HEK293 (cell line): ENCODE measurements at regions not wholly inside any gene's neighbourhood (a gene's known extent, or its start where the extent isn't known, plus 50 kb on each side); places are given as distances from the start of the nearest gene placed in this dataset.
"Not testable (repeated sequence)": the region's sequence is repeated elsewhere in the genome, so short reads cannot be mapped to it uniquely, and the experiment has no call there.

Experiments
- CTCF ChIA-PET: fragments of 350-600 bp; formaldehyde crosslinking; extraction: SDS; loops from one replicate; lab custom pipeline; 2021; ENCODE audit warnings: antibody characterized with exemption; lab: Yijun Ruan, JAX
- POLR2A ChIA-PET: fragments of 300-600 bp; formaldehyde crosslinking; extraction: SDS; loops from one replicate; lab custom pipeline; 2020; ENCODE audit warnings: antibody characterized with exemption, inconsistent platforms; lab: Yijun Ruan, JAX
- H3K27ac ChIP-seq: fragments of 200-500 bp; sonication (Bioruptor generic); 2 replicates; pipeline ENCODE4 v1.5.1; 2014; ENCODE audit warnings: low read depth, low read length, control low read depth, inconsistent platforms; ENCODE audit errors: extremely low read depth
- H3K36me3 ChIP-seq, 2 experiments: fragments of 200-500 bp in 1 of 2; sonication (Bioruptor generic) in 1 of 2; 1 replicate in 1 of 2; 2 replicates in 1 of 2; pipeline ENCODE4 v1.5.1; 2014 to 2017; ENCODE audit warnings: inconsistent platforms in 2 of 2, low read length in 2 of 2; ENCODE audit not compliant: control insufficient read depth in 2 of 2, insufficient read depth in 1 of 2
- H3K4me1 ChIP-seq: fragments of 200-500 bp; sonication (Bioruptor generic); 2 replicates; pipeline ENCODE4 v1.5.1; 2014; ENCODE audit warnings: mild to moderate bottlenecking, low read length, inconsistent platforms; ENCODE audit not compliant: control insufficient read depth, insufficient read depth
- H3K4me3 ChIP-seq: 2 replicates; pipeline ENCODE4 v1.5.1; 2011; ENCODE audit warnings: low read depth, mild to moderate bottlenecking, control low read depth, low read length, moderate library complexity
- H3K9me3 ChIP-seq: fragments of 200-500 bp; sonication (Bioruptor generic); 2 replicates; pipeline ENCODE4 v1.5.1; 2014; ENCODE audit warnings: low read depth, low read length, inconsistent platforms; ENCODE audit not compliant: control insufficient read depth, insufficient read depth
- BCL11B ChIP-seq: fragments of 450-650 bp; formaldehyde crosslinking; IDR thresholded peaks from 2 replicates; pipeline ENCODE4 v1.5.1; 2016; ENCODE audit warnings: low read depth, missing biosample characterization, missing genetic modification characterization
- GFI1B ChIP-seq: fragments of 450-650 bp; formaldehyde crosslinking; IDR thresholded peaks from 2 replicates; pipeline ENCODE4 v1.5.1; 2016; ENCODE audit warnings: missing biosample characterization, missing genetic modification characterization
- GLIS1 ChIP-seq: fragments of 450-650 bp; formaldehyde crosslinking; IDR thresholded peaks from 2 replicates; pipeline ENCODE4 v1.5.1; 2016; ENCODE audit warnings: missing biosample characterization, missing genetic modification characterization
- PRDM1 ChIP-seq: fragments of 450-650 bp; formaldehyde crosslinking; IDR thresholded peaks from 2 replicates; pipeline ENCODE4; 2016; ENCODE audit warnings: missing biosample characterization, missing genetic modification characterization
- RBAK ChIP-seq: fragments of 450-650 bp; formaldehyde crosslinking; IDR thresholded peaks from 2 replicates; pipeline ENCODE4 v1.5.1; 2016; ENCODE audit warnings: missing biosample characterization, missing genetic modification characterization
- REPIN1 ChIP-seq: fragments of 450-650 bp; formaldehyde crosslinking; IDR thresholded peaks from 2 replicates; pipeline ENCODE4 v1.5.1; 2017; ENCODE audit warnings: missing biosample characterization, missing genetic modification characterization, low read depth
- YY1 ChIP-seq: fragments of 450-650 bp; formaldehyde crosslinking; IDR thresholded peaks from 2 replicates; pipeline ENCODE4 v1.5.1; 2018; ENCODE audit warnings: missing biosample characterization, missing genetic modification characterization
- YY2 ChIP-seq: fragments of 450-650 bp; formaldehyde crosslinking; IDR thresholded peaks from 2 replicates; pipeline ENCODE4 v1.5.1; 2016; ENCODE audit warnings: missing biosample characterization, missing genetic modification characterization
- ZBTB17 ChIP-seq: fragments of 450-650 bp; formaldehyde crosslinking; IDR thresholded peaks from 2 replicates; pipeline ENCODE4 v1.5.1; 2016; ENCODE audit warnings: missing biosample characterization, missing genetic modification characterization
- ZFP3 ChIP-seq: fragments of 450-650 bp; formaldehyde crosslinking; IDR thresholded peaks from 2 replicates; pipeline ENCODE4 v1.5.1; 2016; ENCODE audit warnings: low read depth, missing biosample characterization, missing genetic modification characterization
- ZNF114 ChIP-seq: fragments of 450-650 bp; formaldehyde crosslinking; IDR thresholded peaks from 2 replicates; pipeline ENCODE4 v1.5.0; 2017; ENCODE audit warnings: missing biosample characterization, missing genetic modification characterization
- ZNF184 ChIP-seq: fragments of 450-650 bp; IDR thresholded peaks from 2 replicates; pipeline ENCODE4 v1.5.1; 2018; ENCODE audit warnings: missing biosample characterization, mild to moderate bottlenecking, missing genetic modification characterization
- ZNF529 ChIP-seq: fragments of 450-650 bp; formaldehyde crosslinking; IDR thresholded peaks from 2 replicates; pipeline ENCODE4 v1.5.1; 2017; ENCODE audit warnings: missing genetic modification characterization, missing biosample characterization; ENCODE audit not compliant: insufficient replicate concordance
- ZNF530 ChIP-seq: fragments of 450-650 bp; formaldehyde crosslinking; IDR thresholded peaks from 2 replicates; pipeline ENCODE4 v1.5.1; 2016; ENCODE audit warnings: low read depth, missing biosample characterization, missing genetic modification characterization
- ZNF544 ChIP-seq: fragments of 450-650 bp; formaldehyde crosslinking; IDR thresholded peaks from 2 replicates; pipeline ENCODE4 v1.5.0; 2017; ENCODE audit warnings: missing biosample characterization, missing genetic modification characterization
- ZNF558 ChIP-seq: fragments of 450-650 bp; formaldehyde crosslinking; IDR thresholded peaks from 2 replicates; pipeline ENCODE4 v1.5.1; 2016; ENCODE audit warnings: missing biosample characterization, missing genetic modification characterization
- ZNF692 ChIP-seq: fragments of 450-650 bp; formaldehyde crosslinking; IDR thresholded peaks from 2 replicates; pipeline ENCODE4 v1.5.1; 2016; ENCODE audit warnings: missing biosample characterization, missing genetic modification characterization
- ZNF701 ChIP-seq: fragments of 450-650 bp; formaldehyde crosslinking; IDR thresholded peaks from 2 replicates; pipeline ENCODE4 v1.5.1; 2016; ENCODE audit warnings: missing biosample characterization, missing genetic modification characterization
- ZNF785 ChIP-seq: fragments of 450-650 bp; formaldehyde crosslinking; IDR thresholded peaks from 2 replicates; pipeline ENCODE4 v1.5.1; 2016; ENCODE audit warnings: missing biosample characterization, missing genetic modification characterization
- TF ChIP-seq, protein P1 (sequence below): fragments of 450-650 bp; formaldehyde crosslinking; IDR thresholded peaks from 2 replicates; pipeline ENCODE4; 2016; ENCODE audit warnings: missing biosample characterization, missing genetic modification characterization
- TF ChIP-seq, protein P2 (sequence below): fragments of 450-650 bp; formaldehyde crosslinking; IDR thresholded peaks from 2 replicates; pipeline ENCODE4 v1.5.1; 2017; ENCODE audit warnings: missing biosample characterization, missing genetic modification characterization
- TF ChIP-seq, protein P3 (sequence below): fragments of 450-650 bp; formaldehyde crosslinking; IDR thresholded peaks from 2 replicates; pipeline ENCODE4 v1.5.1; 2016; ENCODE audit warnings: missing biosample characterization, missing genetic modification characterization

- TF ChIP-seq ZNF558 (tag by site-specific recombination) (no peak), RBAK (tag by site-specific recombination) (no peak)
Measured at GRCh38 chr12:128040971-128041370, 226.0 kb upstream of the TMEM132C start (continued).

GRCh38 chr12:128042283-128042682 lies 224.7 kb upstream of the TMEM132C start:
- H3K4me3 ChIP-seq, H3K9me3 ChIP-seq, POLR2A ChIA-PET, CTCF ChIA-PET, H3K36me3 ChIP-seq, H3K4me1 ChIP-seq, H3K27ac ChIP-seq: not testable (repeated sequence)

DNA sequence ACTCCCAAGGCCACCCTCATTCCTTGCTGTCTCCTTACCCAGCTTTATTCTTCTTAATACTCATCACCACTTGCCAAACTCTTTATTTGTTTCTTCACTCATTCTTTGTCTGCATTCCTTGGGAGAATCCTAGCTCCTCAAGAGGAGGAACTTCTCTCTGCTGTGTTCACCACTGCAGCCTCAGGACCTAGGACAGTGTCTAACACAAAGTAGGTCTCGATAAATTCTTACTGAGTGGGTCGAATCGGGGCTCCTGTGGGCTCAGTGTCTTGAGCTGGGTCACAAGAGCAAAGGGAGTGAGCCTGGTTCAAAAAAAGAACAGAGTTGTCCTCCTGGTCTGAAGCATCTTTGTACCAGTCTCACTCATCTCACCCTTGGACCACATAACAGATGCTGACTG lies 224.1 kb upstream of the TMEM132C start:
- CTCF ChIA-PET = no interaction called here
- no peaks in the 10 kb centered on the region for H3K4me1 ChIP-seq
- no peaks in the 10 kb centered on the region for H3K36me3 ChIP-seq
- no peak overlapping the region for H3K27ac ChIP-seq
- TF ChIP-seq BCL11B (no peak), YY2 (no peak), ZNF701 (tag by site-specific recombination) (no peak), PRDM1 (tag by site-specific recombination) (no peak), ZNF530 (no peak), ZNF184 (no peak)
- TF ChIP-seq, protein P1, sequence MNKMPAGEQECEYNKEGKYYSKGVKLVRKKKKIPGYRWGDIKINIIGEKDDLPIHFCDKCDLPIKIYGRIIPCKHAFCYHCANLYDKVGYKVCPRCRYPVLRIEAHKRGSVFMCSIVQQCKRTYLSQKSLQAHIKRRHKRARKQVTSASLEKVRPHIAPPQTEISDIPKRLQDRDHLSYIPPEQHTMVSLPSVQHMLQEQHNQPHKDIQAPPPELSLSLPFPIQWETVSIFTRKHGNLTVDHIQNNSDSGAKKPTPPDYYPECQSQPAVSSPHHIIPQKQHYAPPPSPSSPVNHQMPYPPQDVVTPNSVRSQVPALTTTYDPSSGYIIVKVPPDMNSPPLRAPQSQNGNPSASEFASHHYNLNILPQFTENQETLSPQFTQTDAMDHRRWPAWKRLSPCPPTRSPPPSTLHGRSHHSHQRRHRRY (tag by site-specific recombination) = no peak
- no peaks in the 10 kb centered on the region for H3K9me3 ChIP-seq
- POLR2A ChIA-PET = no interaction called here
- H3K4me3 ChIP-seq = no peak overlapping the region

DNA sequence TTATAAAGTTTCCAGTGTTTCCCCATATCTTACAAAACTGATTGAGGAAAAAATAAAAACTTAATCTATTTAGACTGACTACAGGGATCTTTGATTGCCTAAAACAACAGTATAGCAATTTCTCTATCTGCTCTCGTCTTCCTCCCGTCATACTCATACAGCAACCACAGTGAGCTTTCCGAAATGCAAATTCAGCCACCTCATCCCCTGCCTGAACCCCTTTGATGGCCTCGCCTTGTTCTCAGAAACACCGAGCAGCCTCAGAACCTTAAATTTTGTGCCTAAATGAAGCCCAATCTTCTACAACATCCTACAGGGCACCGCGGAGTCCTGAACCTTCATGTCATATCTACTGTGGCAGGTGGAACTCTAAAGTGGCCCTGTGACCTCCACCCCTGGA lies 223.7 kb upstream of the TMEM132C start:
- no peak overlapping the region for H3K4me3 ChIP-seq
- ChIA-PET CTCF (no interaction called here), POLR2A (no interaction called here)
- no peaks in the 10 kb centered on the region for H3K9me3 ChIP-seq
- TF ChIP-seq, protein P2, sequence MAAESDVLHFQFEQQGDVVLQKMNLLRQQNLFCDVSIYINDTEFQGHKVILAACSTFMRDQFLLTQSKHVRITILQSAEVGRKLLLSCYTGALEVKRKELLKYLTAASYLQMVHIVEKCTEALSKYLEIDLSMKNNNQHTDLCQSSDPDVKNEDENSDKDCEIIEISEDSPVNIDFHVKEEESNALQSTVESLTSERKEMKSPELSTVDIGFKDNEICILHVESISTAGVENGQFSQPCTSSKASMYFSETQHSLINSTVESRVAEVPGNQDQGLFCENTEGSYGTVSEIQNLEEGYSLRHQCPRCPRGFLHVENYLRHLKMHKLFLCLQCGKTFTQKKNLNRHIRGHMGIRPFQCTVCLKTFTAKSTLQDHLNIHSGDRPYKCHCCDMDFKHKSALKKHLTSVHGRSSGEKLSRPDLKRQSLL (tag by site-specific recombination) = no peak
- TF ChIP-seq, protein P3, sequence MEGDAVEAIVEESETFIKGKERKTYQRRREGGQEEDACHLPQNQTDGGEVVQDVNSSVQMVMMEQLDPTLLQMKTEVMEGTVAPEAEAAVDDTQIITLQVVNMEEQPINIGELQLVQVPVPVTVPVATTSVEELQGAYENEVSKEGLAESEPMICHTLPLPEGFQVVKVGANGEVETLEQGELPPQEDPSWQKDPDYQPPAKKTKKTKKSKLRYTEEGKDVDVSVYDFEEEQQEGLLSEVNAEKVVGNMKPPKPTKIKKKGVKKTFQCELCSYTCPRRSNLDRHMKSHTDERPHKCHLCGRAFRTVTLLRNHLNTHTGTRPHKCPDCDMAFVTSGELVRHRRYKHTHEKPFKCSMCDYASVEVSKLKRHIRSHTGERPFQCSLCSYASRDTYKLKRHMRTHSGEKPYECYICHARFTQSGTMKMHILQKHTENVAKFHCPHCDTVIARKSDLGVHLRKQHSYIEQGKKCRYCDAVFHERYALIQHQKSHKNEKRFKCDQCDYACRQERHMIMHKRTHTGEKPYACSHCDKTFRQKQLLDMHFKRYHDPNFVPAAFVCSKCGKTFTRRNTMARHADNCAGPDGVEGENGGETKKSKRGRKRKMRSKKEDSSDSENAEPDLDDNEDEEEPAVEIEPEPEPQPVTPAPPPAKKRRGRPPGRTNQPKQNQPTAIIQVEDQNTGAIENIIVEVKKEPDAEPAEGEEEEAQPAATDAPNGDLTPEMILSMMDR (tag by site-specific recombination) = no peak
- TF ChIP-seq ZNF544 (tag by site-specific recombination) = no peak
- TF ChIP-seq ZNF785 (tag by site-specific recombination) = no peak
- TF ChIP-seq GLIS1 (tag by site-specific recombination) = no peak
- no peak for TF ChIP-seq ZBTB17 (tag by site-specific recombination)
- TF ChIP-seq YY1 = no peak
- no peak for TF ChIP-seq ZNF692 (tag by site-specific recombination)
- TF ChIP-seq ZNF114 (tag by site-specific recombination) = no peak
- TF ChIP-seq ZFP3 (tag by site-specific recombination) = no peak
- TF ChIP-seq ZNF529 (tag by site-specific recombination) = no peak
- no peak for TF ChIP-seq REPIN1
- no peak for TF ChIP-seq GFI1B (tag by site-specific recombination)
- no peak overlapping the region for H3K27ac ChIP-seq
- H3K36me3 ChIP-seq = no peaks in the 10 kb centered on the region
- H3K4me1 ChIP-seq = no peaks in the 10 kb centered on the region
